Stimulated activated CD4-positive, alpha-beta T cell treated with anti-CD3 and anti-CD28 coated beads, Interleukin-12 subunit alpha, Interleukin-12 subunit beta, amount 100 ng/mL, for 24 hours (primary cell): ENCODE measurements at regions not wholly inside any gene's neighbourhood (a gene's known extent, or its start where the extent isn't known, plus 50 kb on each side); places are given as distances from the start of the nearest gene placed in this dataset.

ENCODE experiments used
- DNase-seq, 2 experiments: peaks; one replicate each; pipeline ENCODE4 v3.0.0-alpha.2; 2020; ENCODE audit warnings: low read depth in 2 of 2

DNA sequence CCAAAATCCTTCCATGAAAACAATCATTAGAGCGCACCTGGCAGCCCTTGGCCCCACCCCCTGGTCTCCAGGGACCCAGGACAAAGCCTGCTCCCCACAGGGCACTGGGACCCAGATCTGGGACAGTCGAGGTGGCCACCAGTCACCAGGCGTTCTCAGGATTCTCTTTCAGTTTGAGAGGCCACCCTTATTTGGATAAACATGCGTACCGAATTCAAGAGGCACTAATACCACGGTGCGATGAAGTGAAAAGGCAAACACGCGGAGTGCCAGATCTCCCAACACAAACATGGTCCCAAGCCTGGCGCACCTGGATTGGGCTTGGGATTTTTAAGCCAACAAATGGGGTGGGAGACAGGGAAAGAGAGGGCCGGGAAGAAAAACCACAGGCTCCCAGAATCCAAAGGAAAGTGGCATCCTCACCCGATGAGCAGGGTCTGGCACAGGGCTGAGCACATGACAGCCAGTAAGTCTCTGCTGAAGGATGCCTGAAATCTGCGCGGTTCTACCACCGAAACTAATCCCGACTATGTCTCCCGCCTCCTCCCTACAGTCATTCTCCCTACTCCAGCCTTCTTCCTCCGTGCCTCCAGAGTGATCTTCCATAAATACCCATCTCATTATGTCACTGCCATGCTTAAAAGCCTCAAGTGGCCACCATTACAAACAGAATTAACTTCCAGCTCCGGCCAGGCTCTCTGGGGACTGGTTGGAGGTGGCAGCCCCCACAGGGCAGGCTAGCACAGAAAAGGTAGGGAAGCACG, 60.9 kb upstream of the KLHL29 start:
- no peak for DNase-seq

DNA sequence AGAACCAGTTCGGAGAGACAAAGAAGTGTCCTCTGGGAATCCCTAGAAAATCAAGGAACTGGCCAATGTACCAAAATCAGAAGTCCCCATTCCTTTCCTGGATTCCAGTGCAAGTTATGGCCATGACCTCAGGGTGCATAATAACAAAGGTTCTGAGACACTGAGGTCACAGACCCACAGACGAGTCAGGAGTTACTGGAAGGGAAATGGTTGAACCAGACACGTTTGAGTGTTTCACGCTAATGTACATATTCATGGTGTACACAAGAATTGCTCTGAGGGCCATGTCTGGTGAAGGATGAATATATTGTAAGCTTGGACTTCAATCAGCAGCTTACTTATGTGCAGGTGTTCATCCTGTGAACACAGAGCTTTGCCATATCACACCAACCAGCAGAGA, 58.6 kb upstream of the KLHL29 start:
- no peak for DNase-seq

DNA sequence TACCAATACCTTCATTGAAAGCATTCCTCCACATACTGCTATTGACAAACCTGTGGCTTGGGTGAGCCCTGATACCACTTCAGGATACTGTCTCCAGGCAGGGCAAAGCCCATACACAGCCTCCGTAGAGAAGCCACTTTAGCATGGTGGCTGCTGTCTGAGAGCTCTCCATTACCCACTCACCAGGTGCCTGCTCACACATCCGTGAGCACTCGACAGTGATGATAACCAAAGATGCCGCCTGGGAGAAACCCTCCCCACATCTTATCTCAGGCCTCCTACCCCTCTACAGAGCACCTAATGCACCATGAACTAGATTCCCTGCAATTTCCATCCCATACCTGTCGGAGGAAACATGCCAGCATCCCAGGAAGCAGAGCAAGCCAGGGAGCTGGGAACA, 57.6 kb upstream of the KLHL29 start:
- DNase-seq = no peak

DNA sequence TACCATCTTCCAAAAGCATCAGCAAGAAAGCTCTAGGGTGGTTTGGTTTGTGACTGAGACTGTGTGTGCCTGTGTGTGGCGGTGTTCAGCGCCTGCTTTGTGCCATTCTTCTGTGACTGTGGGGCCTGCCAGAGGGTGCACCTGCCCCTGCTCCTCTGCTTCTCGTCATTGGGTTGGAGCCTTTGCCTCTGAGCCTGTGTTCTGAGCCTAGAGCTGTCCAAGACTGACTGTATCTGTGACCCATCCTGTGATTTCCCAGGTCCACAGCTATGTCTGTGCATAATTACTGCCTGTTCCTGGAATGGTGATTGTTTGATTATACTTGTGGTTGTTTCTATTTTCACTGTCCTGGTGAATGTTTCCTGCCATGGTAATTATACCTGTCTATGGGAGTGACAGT, 57.1 kb upstream of the KLHL29 start:
- no peak for DNase-seq

DNA sequence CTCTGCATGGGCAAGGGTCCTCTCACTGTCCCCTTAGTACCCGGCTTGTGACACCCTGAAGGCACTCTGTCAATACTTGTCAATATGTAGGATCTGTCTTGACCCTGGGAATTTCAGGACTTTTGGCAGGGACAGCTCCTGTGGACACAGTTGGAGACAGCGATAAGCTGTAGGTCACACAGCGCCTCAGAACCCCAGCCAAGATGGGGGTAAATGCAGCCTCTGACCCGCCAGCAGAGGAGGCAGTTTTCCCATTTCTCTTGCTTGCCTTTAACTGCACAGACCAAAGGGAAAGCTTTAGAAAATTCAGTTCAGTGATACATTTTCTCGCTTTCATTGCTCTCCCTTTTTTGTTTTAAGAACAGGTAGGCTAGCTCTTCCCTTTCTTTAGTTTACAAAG, 54.8 kb upstream of the KLHL29 start:
- no peak for DNase-seq
